ENCODE measurements at regions not wholly inside any gene's neighbourhood (a gene's known extent, or its start where the extent isn't known, plus 50 kb on each side); places are given as distances from the start of the nearest gene placed in this dataset.
A peak's percentile ranks its signal among the peaks of the same experiment; 100 is the strongest.

DNA sequence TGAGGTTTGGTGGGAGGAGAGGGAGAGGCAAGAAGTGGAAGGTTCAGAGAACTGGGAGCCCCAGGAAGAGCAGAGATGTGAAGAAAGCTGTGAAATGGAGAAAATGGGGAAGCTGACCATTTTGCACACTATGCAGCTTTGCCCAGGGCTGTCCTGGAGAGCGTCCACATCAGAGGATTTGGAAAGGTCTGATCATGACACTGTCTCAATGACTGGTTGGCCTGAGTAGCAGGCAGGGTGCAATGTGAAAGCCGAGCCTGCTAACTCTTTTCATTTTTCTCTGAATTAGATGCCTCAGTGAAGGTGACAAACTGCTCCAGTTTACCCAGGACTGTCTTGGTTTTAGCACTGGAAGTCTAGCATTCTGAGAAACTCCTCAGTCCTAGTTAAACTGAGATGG, 330.1 kb upstream of the RPS6KA3 start:
- TF ChIP-seq, protein P1, sequence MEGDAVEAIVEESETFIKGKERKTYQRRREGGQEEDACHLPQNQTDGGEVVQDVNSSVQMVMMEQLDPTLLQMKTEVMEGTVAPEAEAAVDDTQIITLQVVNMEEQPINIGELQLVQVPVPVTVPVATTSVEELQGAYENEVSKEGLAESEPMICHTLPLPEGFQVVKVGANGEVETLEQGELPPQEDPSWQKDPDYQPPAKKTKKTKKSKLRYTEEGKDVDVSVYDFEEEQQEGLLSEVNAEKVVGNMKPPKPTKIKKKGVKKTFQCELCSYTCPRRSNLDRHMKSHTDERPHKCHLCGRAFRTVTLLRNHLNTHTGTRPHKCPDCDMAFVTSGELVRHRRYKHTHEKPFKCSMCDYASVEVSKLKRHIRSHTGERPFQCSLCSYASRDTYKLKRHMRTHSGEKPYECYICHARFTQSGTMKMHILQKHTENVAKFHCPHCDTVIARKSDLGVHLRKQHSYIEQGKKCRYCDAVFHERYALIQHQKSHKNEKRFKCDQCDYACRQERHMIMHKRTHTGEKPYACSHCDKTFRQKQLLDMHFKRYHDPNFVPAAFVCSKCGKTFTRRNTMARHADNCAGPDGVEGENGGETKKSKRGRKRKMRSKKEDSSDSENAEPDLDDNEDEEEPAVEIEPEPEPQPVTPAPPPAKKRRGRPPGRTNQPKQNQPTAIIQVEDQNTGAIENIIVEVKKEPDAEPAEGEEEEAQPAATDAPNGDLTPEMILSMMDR (conservative IDR thresholded peaks at IDR 0.05), result no peak
- no peak overlapping the region for H3K27ac ChIP-seq

DNA sequence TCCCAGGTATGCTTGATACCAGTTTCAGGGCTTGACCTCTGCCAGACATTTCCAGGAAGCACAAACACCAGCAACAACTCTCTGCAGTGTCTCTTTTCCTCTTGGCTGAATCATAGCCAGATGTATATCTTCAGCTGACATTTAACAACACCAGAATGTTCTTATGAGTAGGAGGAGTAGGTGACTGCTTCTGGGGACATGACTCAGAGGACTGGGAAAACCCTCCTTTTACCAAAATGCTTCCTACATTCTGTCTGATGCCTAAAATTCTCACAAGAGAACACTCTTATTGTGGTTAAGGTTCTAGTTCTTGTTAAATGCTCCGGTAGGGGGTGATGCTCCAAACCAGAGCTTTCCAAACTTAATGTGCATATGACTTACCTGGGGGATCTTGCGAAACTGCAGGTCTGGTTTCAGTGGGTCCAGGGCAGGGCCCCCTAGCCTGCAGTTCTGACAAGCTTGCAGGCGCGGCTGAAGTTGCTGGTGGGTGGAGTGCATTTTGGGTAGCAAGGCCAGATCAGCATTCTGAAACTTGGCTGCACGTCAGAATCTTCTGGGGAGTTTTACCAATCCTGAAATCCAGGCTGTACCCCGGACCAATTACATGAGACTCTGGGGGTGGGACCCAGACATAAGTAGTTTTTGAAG, 329.3 kb upstream of the RPS6KA3 start:
- TF ChIP-seq, protein P1 (conservative IDR thresholded peaks at IDR 0.05), result no peak
- no peak overlapping the region for H3K27ac ChIP-seq

DNA sequence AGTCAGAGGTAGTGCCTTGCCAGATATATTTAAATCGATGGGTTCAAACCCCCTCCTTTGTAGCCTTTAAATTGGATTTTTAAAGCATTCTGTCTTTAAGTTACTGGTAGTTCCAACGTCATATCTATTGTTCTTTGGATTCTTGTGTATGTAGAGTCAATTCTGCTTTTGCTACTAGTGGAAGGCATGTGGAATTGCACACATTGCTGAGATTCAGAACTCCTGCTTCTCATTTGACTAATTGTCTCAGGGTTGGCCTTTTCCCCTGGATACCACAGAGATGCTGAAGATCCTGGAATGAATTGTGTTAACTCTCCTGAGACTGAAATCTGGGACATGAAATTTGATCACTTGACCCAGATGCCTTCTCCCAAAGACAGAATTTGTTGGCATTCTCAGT, 328.3 kb upstream of the RPS6KA3 start:
- TF ChIP-seq, protein P1 (conservative IDR thresholded peaks at IDR 0.05), result peak; percentile 13; the same call in 1 of the 2 replicates
- H3K27ac ChIP-seq, result no peak overlapping the region

DNA sequence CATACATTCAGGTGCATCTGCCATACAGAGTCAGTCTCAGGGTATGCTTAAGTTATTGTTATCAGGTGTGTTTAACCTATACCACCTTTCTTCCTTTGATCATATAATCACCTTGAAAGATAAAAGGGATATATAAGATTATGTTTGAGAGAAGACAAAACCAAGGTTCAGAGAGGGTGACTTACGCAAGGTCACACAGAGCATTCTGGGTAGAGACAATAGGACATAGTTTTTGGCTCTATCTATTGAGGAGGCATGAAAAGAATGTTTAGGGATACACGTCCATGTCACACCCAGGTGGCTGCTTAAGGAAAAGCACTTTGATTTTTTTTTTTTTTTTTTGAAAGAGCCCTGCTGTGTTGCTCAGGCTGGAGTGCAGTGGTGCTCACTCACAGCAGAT, 327.1 kb upstream of the RPS6KA3 start:
- TF ChIP-seq, protein P1 (conservative IDR thresholded peaks at IDR 0.05), result no peak
- H3K27ac ChIP-seq, result no peak overlapping the region

- no peak overlapping the region for H3K27ac ChIP-seq
- TF ChIP-seq, protein P1 (conservative IDR thresholded peaks at IDR 0.05), result no peak
Observed at GRCh38 chrX:20593402-20593801, 326.7 kb upstream of the RPS6KA3 start.

- no peak overlapping the region for H3K27ac ChIP-seq
- TF ChIP-seq, protein P1 (conservative IDR thresholded peaks at IDR 0.05), result no peak
Observed at GRCh38 chrX:20591246-20591645, 324.5 kb upstream of the RPS6KA3 start.

DNA sequence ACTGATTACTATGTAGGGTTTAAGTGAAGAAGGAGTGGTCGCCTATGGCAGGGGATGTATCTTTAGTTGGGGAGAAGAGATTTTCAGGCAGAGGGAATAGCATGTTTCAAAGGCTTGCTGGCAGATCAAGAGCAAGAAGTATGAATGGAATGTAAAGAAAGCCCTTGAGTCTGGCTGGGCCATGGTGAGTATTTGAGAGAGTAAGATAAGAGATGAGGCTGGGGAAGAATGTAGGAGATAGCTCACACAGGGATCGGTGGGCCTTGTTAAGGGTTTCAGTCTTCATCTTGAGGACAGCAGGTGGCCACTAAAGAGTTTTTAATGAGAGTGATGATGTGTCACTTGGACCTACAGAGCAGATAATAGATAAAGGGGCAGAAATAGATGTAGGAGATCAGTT, 319.1 kb upstream of the RPS6KA3 start:
- TF ChIP-seq, protein P1 (conservative IDR thresholded peaks at IDR 0.05), result no peak
- no peak overlapping the region for H3K27ac ChIP-seq

Data from VCaP (cell line).